ENCODE measurements at regions not wholly inside any gene's neighbourhood (a gene's known extent, or its start where the extent isn't known, plus 50 kb on each side); places are given as distances from the start of the nearest gene placed in this dataset.

- H3K4me3 Mint-ChIP-seq, result no peak overlapping the region
- ATAC-seq (ENCODE audit: poor library complexity) (no peak), DNase-seq (no peak)
- H3K9me3 ChIP-seq (ENCODE audit: control insufficient read depth in 1 of 2, insufficient read depth in 1 of 2, low read length in 2 of 2), result no peaks in the 10 kb centered on the region
- intact Hi-C loops (cut with DNase I, micrococcal nuclease), result no loop called here
- H3K27me3 ChIP-seq (ENCODE audit: control insufficient read depth in 1 of 2, insufficient read depth in 2 of 2, low read length in 2 of 2), result no peaks in the 10 kb centered on the region
- ChIA-PET CTCF (no interaction called here), POLR2A (no interaction called here)
- H3K4me1 Mint-ChIP-seq (ENCODE audit: low read depth), result no peaks in the 10 kb centered on the region
- no peak overlapping the region for H3K27ac Mint-ChIP-seq
- no peaks in the 10 kb centered on the region for H3K9me3 Mint-ChIP-seq
- no peaks in the 10 kb centered on the region for H3K36me3 Mint-ChIP-seq (ENCODE audit: low read depth)
- no peak overlapping the region for H3K27ac ChIP-seq (ENCODE audit: low read depth in 1 of 2, low read length in 2 of 2)
- H3K27me3 Mint-ChIP-seq, result no peaks in the 10 kb centered on the region
- H3K36me3 ChIP-seq (ENCODE audit: insufficient read depth, low read length), result no peaks in the 10 kb centered on the region
- H3K4me1 ChIP-seq (ENCODE audit: insufficient read depth, low read length), result no peaks in the 10 kb centered on the region
- TF ChIP-seq CTCF (IDR thresholded peaks at IDR 0.05), result no peak
- no peak overlapping the region for H3K4me3 ChIP-seq (ENCODE audit: low read length)
These were observed 276.3 kb downstream of the RND3 start for GRCh38 chr2:150211164-150211631.

- H3K27ac ChIP-seq (ENCODE audit: low read depth in 1 of 2, low read length in 2 of 2), result no peak overlapping the region
- no peaks in the 10 kb centered on the region for H3K36me3 ChIP-seq (ENCODE audit: insufficient read depth, low read length)
- no peaks in the 10 kb centered on the region for H3K9me3 ChIP-seq (ENCODE audit: control insufficient read depth in 1 of 2, insufficient read depth in 1 of 2, low read length in 2 of 2)
- intact Hi-C loops (cut with DNase I, micrococcal nuclease), result no loop called here
- ATAC-seq (ENCODE audit: poor library complexity) (no peak), DNase-seq (no peak)
- Mint-ChIP-seq H3K9me3 (no peaks in the 10 kb centered on the region), H3K36me3 (ENCODE audit: low read depth) (no peaks in the 10 kb centered on the region), H3K27ac (no peak overlapping the region), H3K27me3 (no peaks in the 10 kb centered on the region), H3K4me1 (ENCODE audit: low read depth) (no peaks in the 10 kb centered on the region), H3K4me3 (no peak overlapping the region)
- no peak for TF ChIP-seq CTCF (IDR thresholded peaks at IDR 0.05)
- H3K27me3 ChIP-seq (ENCODE audit: control insufficient read depth in 1 of 2, insufficient read depth in 2 of 2, low read length in 2 of 2), result no peaks in the 10 kb centered on the region
- no peaks in the 10 kb centered on the region for H3K4me1 ChIP-seq (ENCODE audit: insufficient read depth, low read length)
- ChIA-PET CTCF (no interaction called here), POLR2A (no interaction called here)
- H3K4me3 ChIP-seq (ENCODE audit: low read length), result no peak overlapping the region
These were observed 277.7 kb downstream of the RND3 start for GRCh38 chr2:150209746-150210145.

- POLR2A ChIA-PET, result no interaction called here
These were observed 278.8 kb downstream of the RND3 start for GRCh38 chr2:150208689-150209088.

More at GRCh38 chr2:150208689-150209088, 278.8 kb downstream of the RND3 start:
- no peaks in the 10 kb centered on the region for H3K9me3 ChIP-seq (ENCODE audit: control insufficient read depth in 1 of 2, insufficient read depth in 1 of 2, low read length in 2 of 2)
- Mint-ChIP-seq H3K4me3 (no peak overlapping the region), H3K36me3 (ENCODE audit: low read depth) (no peaks in the 10 kb centered on the region), H3K27me3 (no peaks in the 10 kb centered on the region), H3K27ac (no peak overlapping the region), H3K9me3 (no peaks in the 10 kb centered on the region), H3K4me1 (ENCODE audit: low read depth) (no peaks in the 10 kb centered on the region)
- no peak for DNase-seq
- no peak for TF ChIP-seq CTCF (IDR thresholded peaks at IDR 0.05)
- no peak for ATAC-seq (ENCODE audit: poor library complexity)
- no peaks in the 10 kb centered on the region for H3K36me3 ChIP-seq (ENCODE audit: insufficient read depth, low read length)
- intact Hi-C loops (cut with DNase I, micrococcal nuclease), result no loop called here
- H3K4me1 ChIP-seq (ENCODE audit: insufficient read depth, low read length), result no peaks in the 10 kb centered on the region
- H3K27ac ChIP-seq (ENCODE audit: low read depth in 1 of 2, low read length in 2 of 2), result no peak overlapping the region
- no peak overlapping the region for H3K4me3 ChIP-seq (ENCODE audit: low read length)
- CTCF ChIA-PET, result no interaction called here
- no peaks in the 10 kb centered on the region for H3K27me3 ChIP-seq (ENCODE audit: control insufficient read depth in 1 of 2, insufficient read depth in 2 of 2, low read length in 2 of 2)

Measured in CD4-positive, alpha-beta T cell (primary cell).